Activated gamma-delta T cell (primary cell): ENCODE measurements at regions not wholly inside any gene's neighbourhood (a gene's known extent, or its start where the extent isn't known, plus 50 kb on each side); places are given as distances from the start of the nearest gene placed in this dataset.

ENCODE experiments used
- DNase-seq: peaks from one replicate; lab custom pipeline; 2025; lab: John Stamatoyannopoulos, UW

GRCh38 chr10:44243851-44244510, 140.9 kb downstream of the CXCL12 start:
- DNase-seq = no peak

DNA sequence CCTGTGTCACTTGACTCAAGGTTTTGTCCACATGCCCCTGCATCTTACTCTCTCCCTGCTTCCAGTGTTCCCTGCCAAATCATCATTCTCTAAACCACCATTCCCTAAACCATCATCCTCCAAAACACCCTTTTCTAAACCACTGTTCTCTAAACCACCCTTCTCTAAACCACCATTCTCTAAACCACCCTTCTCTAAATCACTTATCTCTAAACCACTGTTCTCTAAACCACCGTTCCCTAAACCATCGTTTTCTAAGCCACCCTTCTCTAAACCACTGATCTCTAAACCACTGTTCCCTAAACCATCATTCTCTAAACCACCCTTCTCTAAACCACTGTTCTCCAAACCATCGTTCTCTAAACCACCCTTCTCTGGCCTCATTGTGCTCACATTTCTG, 142.1 kb downstream of the CXCL12 start:
- DNase-seq = no peak

DNA sequence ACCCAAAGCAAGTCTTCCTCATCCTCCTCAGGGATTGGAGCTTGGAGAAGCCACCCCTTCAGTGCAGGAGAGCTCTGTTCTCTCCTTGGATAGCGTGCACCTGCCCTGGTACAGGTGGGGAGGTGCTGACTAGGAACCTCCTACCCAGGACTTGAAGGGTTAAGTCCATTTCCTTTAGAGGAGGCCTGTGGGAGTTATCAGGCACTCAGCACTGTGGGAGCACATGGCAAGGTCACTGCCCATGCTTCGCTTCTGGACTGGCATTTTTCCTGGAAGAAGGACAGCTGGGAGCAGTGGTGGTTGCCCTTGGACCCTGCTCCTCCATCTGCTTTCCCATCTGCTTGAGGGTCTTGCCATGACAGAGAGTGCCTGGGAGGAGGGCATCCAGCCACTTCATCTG, 142.8 kb downstream of the CXCL12 start:
- no peak for DNase-seq

DNA sequence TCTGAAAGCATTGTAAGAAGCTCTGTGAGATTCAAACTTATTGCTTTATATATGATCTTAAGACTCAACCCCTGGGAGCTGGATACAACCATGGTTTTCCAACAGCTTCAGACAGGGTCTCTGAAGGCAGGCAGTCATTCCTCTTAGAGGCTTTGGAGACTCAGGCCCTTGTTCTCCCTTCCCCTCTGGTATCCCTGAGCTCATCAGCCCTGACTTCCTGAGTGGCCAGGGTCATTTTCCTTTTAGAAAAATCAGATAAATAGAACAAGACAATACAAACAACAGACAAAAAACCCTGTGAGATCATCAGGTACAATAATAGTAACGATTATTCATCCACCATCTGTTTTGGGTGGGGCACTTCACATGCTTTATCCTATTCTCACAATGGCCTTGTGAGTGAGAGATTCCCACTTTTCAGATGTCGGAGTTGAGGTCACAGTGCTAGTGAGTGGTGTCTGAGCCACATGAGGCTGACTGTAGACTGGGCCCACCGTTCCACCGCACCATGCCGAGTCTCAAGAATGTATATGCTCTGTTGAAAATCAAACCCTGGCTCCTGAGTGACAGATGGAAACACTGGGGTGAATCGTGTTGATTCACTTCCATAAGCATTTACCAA, 144.2 kb downstream of the CXCL12 start:
- no peak for DNase-seq

GRCh38 chr10:44238212-44238611, 146.7 kb downstream of the CXCL12 start:
- DNase-seq = no peak

DNA sequence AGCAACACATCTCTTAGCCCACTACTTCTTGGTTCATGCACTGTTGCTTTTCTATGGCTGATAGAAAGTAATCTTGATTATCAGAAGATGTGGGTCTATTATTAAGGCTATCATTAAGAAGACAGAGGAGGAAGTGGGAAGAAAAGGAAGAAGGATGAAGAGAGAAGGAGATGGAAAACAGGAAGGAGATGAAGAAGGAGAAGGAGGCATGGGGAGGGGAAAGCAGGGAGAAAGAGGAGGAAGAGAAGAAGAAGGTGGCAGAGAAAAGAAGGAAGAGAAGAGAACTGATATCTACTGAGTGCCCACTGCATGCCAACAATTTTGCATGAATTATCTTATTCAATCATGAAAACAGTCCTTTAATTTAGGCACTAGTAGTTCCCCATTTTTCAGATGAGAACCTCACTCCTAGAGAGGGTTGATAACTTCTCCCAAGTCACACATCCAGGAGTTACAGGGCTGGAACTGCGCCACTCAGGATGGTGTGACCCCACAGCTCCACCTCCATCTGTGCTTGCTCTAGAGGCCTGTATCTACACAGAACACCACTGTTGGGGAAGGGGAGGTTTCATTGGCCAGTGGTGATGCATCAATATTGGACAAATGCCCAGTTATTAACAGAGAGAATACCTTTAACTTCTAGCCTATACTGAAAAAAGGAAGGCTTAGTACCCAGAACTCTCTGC, 147.4 kb downstream of the CXCL12 start:
- DNase-seq = no peak

DNA sequence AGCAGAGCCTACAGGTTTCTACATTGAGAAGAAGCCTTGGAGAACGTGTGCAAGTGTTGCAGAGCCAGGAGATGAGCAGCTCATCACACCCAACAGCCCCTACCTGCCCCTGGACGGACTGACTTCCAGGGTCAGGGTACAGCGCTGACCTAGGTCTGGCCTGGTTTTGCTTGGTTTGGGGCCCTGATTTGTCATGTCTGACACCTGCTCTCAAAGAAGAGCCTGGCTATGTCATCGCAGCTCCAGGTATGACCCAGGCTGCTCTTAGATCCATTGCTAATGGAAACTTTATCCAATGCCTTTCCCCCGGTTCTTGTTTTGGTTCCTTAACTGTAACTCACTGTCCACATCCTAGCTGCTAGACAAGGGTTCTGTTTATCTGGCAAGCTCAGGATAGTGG, 149.5 kb downstream of the CXCL12 start:
- no peak for DNase-seq

GRCh38 chr10:44234483-44234875, 150.4 kb downstream of the CXCL12 start:
- DNase-seq = no peak

GRCh38 chr10:44233561-44234482, 151.1 kb downstream of the CXCL12 start:
- no peak for DNase-seq

GRCh38 chr10:44217274-44217820, 167.6 kb downstream of the CXCL12 start:
- DNase-seq = no peak

DNA sequence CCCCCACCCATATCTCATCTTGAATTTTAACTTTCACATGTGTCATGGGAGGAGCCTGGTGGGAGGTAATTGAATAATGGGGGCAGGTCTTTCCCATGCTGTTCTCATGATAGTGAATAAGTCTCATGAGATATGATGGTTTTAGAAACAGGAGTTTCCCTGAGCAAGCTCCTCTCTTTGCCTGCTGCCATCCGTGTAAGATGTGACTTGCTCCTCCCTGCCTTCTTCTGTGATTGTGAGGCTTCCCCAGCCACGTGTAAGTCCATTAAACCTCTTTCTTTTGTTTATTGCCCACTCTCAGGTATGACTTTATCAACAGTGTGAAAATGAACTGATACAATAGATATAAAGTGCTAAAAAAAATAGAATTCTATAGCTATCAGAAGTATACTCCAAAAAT, 168.8 kb downstream of the CXCL12 start:
- DNase-seq = no peak

DNA sequence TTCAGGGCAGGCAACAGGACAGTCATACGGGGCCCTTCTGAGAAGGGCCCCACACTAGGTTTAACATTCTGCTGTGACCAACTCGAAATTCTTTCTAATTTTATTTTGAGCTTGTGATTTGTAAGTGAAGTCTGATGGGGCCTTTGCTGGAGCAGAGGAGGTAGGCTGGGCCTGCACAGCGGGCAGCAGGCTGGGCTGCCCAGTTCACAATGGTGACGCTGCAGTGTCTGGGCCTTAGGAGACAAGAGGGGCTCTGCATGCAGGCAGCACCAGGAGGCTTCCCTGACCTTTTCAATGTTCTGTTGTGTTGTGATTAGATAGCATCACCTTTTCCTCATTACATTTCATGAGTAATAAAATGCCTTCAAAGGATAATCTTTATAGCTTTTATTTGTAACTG, 175.1 kb downstream of the CXCL12 start:
- no peak for DNase-seq

- DNase-seq = no peak
Measured at GRCh38 chr10:44207160-44207559, 177.7 kb downstream of the CXCL12 start.

GRCh38 chr10:44206127-44206818, 178.6 kb downstream of the CXCL12 start:
- no peak for DNase-seq

GRCh38 chr10:44205067-44205466, 179.8 kb downstream of the CXCL12 start:
- DNase-seq = no peak

- DNase-seq = no peak
Measured at GRCh38 chr10:44203535-44203934, 181.4 kb downstream of the CXCL12 start.

DNA sequence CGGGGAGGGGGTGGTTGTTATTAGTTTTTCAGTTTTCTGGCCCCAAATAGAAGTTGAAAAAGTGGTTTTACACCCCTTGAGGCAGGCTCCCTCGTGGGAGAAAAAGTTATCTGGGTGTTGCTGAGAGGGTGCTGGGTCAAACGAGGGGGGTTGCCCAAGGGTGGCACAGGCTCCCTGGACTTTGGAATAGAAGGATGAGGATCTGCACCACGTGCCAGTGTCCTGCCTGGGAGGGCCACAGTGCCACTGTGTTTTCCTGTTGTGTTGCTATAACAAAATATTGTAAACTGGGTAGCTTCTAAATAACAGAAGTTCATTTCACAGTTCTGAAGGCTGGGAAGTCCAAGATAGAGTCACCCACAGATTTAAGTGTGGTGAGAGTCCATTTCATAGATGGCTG, 181.9 kb downstream of the CXCL12 start:
- no peak for DNase-seq

- DNase-seq = no peak
Measured at GRCh38 chr10:44201656-44202055, 183.2 kb downstream of the CXCL12 start.

DNA sequence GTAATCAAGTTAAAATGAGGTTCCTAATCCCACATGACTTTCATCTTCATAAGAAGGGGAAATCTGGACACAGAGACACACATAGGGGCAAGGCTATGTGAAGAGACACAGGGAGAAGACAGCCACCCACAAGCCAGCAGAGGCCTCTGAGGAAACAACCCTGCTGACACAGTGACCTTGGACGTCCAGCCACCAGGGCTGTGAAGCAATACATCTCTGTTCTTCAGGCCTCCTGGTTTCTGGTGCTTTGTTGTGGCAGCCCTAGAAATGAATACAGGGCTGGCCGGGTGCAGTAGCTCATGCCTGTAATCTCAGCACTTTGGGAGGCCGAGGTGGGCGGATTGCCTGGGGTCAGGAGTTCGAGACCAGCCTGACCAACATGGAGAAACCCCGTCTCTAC, 183.9 kb downstream of the CXCL12 start:
- no peak for DNase-seq

GRCh38 chr10:44199991-44200655, 184.8 kb downstream of the CXCL12 start:
- no peak for DNase-seq

- no peak for DNase-seq
Measured at GRCh38 chr10:44199267-44199666, 185.6 kb downstream of the CXCL12 start.
